PC-9 (cell line): ENCODE measurements at regions not wholly inside any gene's neighbourhood (a gene's known extent, or its start where the extent isn't known, plus 50 kb on each side); places are given as distances from the start of the nearest gene placed in this dataset.
"Not testable (repeated sequence)": the region's sequence is repeated elsewhere in the genome, so short reads cannot be mapped to it uniquely, and the experiment has no call there.

Source experiments
- EZH2 ChIP-seq: fragments of 200-600 bp; sonication (generic); IDR thresholded peaks from 2 replicates; pipeline ENCODE4 v1.8.0; 2017; ENCODE audit warnings: antibody characterized with exemption, low read depth
- TF ChIP-seq, protein P1 (sequence below): fragments of 200-600 bp; sonication (generic); conservative IDR thresholded peaks from 2 replicates; pipeline ENCODE4 v1.6.1; 2017; ENCODE audit warnings: mixed run types, antibody characterized with exemption, mild to moderate bottlenecking, moderate library complexity

DNA sequence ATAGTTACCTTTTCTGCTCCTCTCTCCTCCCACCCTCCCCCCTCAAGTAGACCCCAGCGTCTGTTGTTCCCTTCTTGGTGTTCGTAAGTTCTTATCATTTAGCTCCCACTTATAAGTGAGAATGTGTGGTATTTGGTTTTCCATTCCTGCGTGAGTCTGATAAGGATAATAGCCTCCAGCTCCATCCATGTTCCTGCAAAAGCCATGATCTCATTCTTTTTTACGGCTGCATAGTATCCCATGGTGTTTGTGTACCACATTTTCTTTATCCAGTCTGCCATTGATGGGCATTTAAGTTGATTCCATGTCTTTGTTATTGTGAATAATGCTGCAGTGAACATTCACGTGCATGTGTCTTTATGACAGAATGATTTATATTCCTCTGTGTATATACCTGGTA lies 65.3 kb upstream of the FAM20A start:
- TF ChIP-seq, protein P1, sequence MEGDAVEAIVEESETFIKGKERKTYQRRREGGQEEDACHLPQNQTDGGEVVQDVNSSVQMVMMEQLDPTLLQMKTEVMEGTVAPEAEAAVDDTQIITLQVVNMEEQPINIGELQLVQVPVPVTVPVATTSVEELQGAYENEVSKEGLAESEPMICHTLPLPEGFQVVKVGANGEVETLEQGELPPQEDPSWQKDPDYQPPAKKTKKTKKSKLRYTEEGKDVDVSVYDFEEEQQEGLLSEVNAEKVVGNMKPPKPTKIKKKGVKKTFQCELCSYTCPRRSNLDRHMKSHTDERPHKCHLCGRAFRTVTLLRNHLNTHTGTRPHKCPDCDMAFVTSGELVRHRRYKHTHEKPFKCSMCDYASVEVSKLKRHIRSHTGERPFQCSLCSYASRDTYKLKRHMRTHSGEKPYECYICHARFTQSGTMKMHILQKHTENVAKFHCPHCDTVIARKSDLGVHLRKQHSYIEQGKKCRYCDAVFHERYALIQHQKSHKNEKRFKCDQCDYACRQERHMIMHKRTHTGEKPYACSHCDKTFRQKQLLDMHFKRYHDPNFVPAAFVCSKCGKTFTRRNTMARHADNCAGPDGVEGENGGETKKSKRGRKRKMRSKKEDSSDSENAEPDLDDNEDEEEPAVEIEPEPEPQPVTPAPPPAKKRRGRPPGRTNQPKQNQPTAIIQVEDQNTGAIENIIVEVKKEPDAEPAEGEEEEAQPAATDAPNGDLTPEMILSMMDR = not testable (repeated sequence)
- not testable (repeated sequence) for TF ChIP-seq EZH2
